DND-41 (cell line): ENCODE measurements at regions not wholly inside any gene's neighbourhood (a gene's known extent, or its start where the extent isn't known, plus 50 kb on each side); places are given as distances from the start of the nearest gene placed in this dataset.

ENCODE experiments used
- ATAC-seq: fragments of 200-7000 bp; cut with Tn5 transposase; 3 replicates; pipeline ENCODE4 v1.9.1; 2021; ENCODE audit warnings: low read depth; ENCODE audit not compliant: insufficient read depth
- DNase-seq: peaks from one replicate; pipeline ENCODE4 v3.0.0-alpha.2; 2020
- H2AFZ ChIP-seq: 2 replicates; pipeline ENCODE4 v1.6.0; 2012; ENCODE audit warnings: low read depth, low read length
- H3K27ac ChIP-seq: 2 replicates; pipeline ENCODE4 v1.5.1; 2012; ENCODE audit warnings: low read length, inconsistent platforms
- H3K27me3 ChIP-seq: fragments of 200-600 bp; sonication (generic); 2 replicates; pipeline ENCODE4 v1.6.0; 2012; ENCODE audit warnings: low read length, mild to moderate bottlenecking, inconsistent platforms; ENCODE audit not compliant: insufficient read depth, poor library complexity
- H3K36me3 ChIP-seq: 2 replicates; pipeline ENCODE4 v1.5.1; 2012; ENCODE audit warnings: low read length, inconsistent platforms; ENCODE audit not compliant: insufficient read depth
- H3K4me1 ChIP-seq: 2 replicates; pipeline ENCODE4 v1.5.1; 2012; ENCODE audit warnings: mild to moderate bottlenecking, low read length; ENCODE audit not compliant: insufficient read depth
- H3K4me2 ChIP-seq: 2 replicates; pipeline ENCODE4 v1.6.0; 2012; ENCODE audit warnings: mild to moderate bottlenecking, moderate library complexity, low read length, inconsistent platforms; ENCODE audit not compliant: insufficient read depth
- H3K4me3 ChIP-seq, 2 experiments: fragments of 200-600 bp in 1 of 2; shearing (Covaris generic) in 1 of 2; 2 replicates each; pipeline ENCODE4 v1.5.1; 2012 to 2016; ENCODE audit warnings: inconsistent platforms in 2 of 2, low read length in 2 of 2, mild to moderate bottlenecking in 2 of 2, low read depth in 1 of 2, moderate library complexity in 1 of 2
- H3K79me2 ChIP-seq: 2 replicates; pipeline ENCODE4 v1.6.0; 2012; ENCODE audit warnings: low read length, inconsistent platforms; ENCODE audit not compliant: insufficient read depth
- H3K9ac ChIP-seq: 2 replicates; pipeline ENCODE4 v1.6.0; 2012; ENCODE audit warnings: low read depth, mild to moderate bottlenecking, inconsistent platforms, low read length, moderate library complexity
- H3K9me3 ChIP-seq: 2 replicates; pipeline ENCODE4 v1.5.1; 2012; ENCODE audit warnings: low read length, moderate library complexity, mild to moderate bottlenecking, inconsistent platforms; ENCODE audit not compliant: insufficient read depth, severe bottlenecking
- H4K20me1 ChIP-seq: 2 replicates; pipeline ENCODE4 v1.6.0; 2012; ENCODE audit warnings: low read length; ENCODE audit not compliant: insufficient read depth
- CTCF ChIP-seq: IDR thresholded peaks from 2 replicates; pipeline ENCODE4 v1.5.1; 2012; ENCODE audit warnings: borderline replicate concordance, low read length, moderate library complexity, mild to moderate bottlenecking; ENCODE audit not compliant: poor library complexity, severe bottlenecking; ENCODE audit errors: extremely low read depth
- EZH2 ChIP-seq: IDR thresholded peaks from 3 replicates; pipeline ENCODE4 v1.6.1; 2012; ENCODE audit warnings: borderline replicate concordance, low read depth, mild to moderate bottlenecking, moderate library complexity, low read length, inconsistent platforms; ENCODE audit not compliant: severe bottlenecking

DNA sequence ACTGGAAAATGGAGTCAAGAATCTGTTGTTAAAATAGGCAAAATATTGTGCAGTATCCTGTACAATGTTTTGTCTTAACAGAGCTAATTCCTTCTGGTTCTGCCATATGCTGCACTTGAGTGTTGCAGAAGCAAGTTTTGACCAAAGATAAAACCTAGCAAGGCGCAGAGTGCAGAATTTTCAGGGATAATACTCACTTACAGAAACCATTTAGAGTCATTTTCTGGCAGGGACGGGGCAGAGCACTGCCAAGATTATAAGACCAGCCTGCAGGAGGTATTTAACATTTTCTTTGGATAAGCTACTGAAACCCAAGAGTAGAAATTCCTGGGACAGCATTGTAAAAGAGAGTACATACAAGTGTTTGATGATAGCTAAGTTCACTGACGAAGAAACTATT is 159.5 kb upstream of the EDNRB start:
- no peaks in the 10 kb centered on the region for H3K9me3 ChIP-seq
- H3K4me2 ChIP-seq = no peak overlapping the region
- H4K20me1 ChIP-seq = no peaks in the 10 kb centered on the region
- H3K27ac ChIP-seq = no peak overlapping the region
- H3K9ac ChIP-seq = no peak overlapping the region
- TF ChIP-seq EZH2 (no peak), CTCF (no peak)
- H3K4me1 ChIP-seq = no peaks in the 10 kb centered on the region
- DNase-seq = no peak
- H2AFZ ChIP-seq = no peak overlapping the region
- no peaks in the 10 kb centered on the region for H3K79me2 ChIP-seq
- H3K36me3 ChIP-seq = no peaks in the 10 kb centered on the region
- H3K4me3 ChIP-seq = no peak overlapping the region
- no peak for ATAC-seq
- H3K27me3 ChIP-seq = no peaks in the 10 kb centered on the region

GRCh38 chr13:78067290-78067689 is 148.7 kb upstream of the EDNRB start:
- no peaks in the 10 kb centered on the region for H3K36me3 ChIP-seq
- no peak overlapping the region for H3K27ac ChIP-seq
- TF ChIP-seq CTCF (no peak), EZH2 (no peak)
- no peak for ATAC-seq
- no peaks in the 10 kb centered on the region for H4K20me1 ChIP-seq
- no peak overlapping the region for H2AFZ ChIP-seq
- H3K4me2 ChIP-seq = no peak overlapping the region
- H3K27me3 ChIP-seq = no peaks in the 10 kb centered on the region
- no peak overlapping the region for H3K4me3 ChIP-seq
- no peaks in the 10 kb centered on the region for H3K79me2 ChIP-seq
- H3K9ac ChIP-seq = no peak overlapping the region
- no peaks in the 10 kb centered on the region for H3K9me3 ChIP-seq
- no peaks in the 10 kb centered on the region for H3K4me1 ChIP-seq
- no peak for DNase-seq

DNA sequence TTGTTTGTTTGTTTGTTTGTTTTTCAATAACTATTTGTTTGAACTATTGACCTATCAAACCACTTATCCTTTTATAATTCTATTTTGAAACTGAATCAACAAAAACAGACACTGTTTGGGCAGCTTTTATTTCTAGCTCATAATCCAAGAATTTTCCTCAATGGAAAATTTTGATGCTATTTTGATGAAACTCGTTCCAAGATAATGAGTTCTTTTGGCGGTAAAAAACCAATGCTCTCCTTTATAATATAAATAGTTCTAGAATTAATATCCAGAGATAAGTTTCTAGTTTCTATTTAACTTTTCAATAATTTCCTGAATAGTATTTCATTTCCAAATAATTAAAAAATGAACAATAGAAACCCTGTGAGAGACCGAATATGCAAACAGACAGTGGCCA is 146.5 kb upstream of the EDNRB start:
- Histone ChIP-seq H3K27me3 (no peaks in the 10 kb centered on the region), H3K36me3 (no peaks in the 10 kb centered on the region), H2AFZ (no peak overlapping the region), H3K4me2 (no peak overlapping the region), H3K79me2 (no peaks in the 10 kb centered on the region), H4K20me1 (no peaks in the 10 kb centered on the region), H3K9ac (no peak overlapping the region), H3K9me3 (no peaks in the 10 kb centered on the region), H3K4me1 (no peaks in the 10 kb centered on the region), H3K27ac (no peak overlapping the region), H3K4me3 (no peak overlapping the region)
- ATAC-seq = no peak
- TF ChIP-seq EZH2 (no peak), CTCF (no peak)
- no peak for DNase-seq

- H3K27ac ChIP-seq = no peak overlapping the region
- no peaks in the 10 kb centered on the region for H3K79me2 ChIP-seq
- H3K9ac ChIP-seq = no peak overlapping the region
- no peak for ATAC-seq
- TF ChIP-seq EZH2 = no peak
- no peak for TF ChIP-seq CTCF
- H2AFZ ChIP-seq = no peak overlapping the region
- H3K4me2 ChIP-seq = no peak overlapping the region
- H4K20me1 ChIP-seq = no peaks in the 10 kb centered on the region
- no peak overlapping the region for H3K4me3 ChIP-seq
- H3K4me1 ChIP-seq = no peaks in the 10 kb centered on the region
- no peaks in the 10 kb centered on the region for H3K27me3 ChIP-seq
- DNase-seq = no peak
- no peaks in the 10 kb centered on the region for H3K9me3 ChIP-seq
- H3K36me3 ChIP-seq = no peaks in the 10 kb centered on the region
These were observed 143.2 kb upstream of the EDNRB start for GRCh38 chr13:78061806-78062205.
